ENCODE measurements at regions not wholly inside any gene's neighbourhood (a gene's known extent, or its start where the extent isn't known, plus 50 kb on each side); places are given as distances from the start of the nearest gene placed in this dataset.

DNA sequence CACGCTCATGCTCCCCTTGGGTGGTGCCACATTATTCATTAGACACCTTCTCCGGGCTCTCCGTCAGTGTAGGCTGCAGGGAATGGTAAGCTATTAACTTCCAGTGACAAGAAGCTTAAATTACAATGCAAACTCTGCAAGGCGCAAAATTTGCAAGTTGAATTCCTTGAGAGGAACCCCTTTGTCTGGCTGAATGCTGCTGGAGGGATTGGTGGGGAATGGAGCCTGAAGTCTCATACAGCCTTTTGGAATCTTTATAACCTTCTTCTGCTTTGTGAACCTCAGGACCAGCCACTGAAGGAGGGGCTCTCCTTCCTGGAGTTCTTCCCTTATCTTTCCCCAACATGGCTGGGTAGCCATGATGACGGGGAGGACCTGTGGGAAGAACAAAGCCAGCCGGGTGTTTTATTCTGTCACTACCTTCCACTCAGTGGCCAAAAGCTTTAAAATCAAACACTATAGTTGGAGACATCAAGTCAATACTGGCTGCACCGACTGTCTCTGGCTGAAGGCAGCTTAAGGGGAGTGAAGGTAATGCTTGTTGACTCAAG, 220.9 kb upstream of the EPHA4 start:
- TF ChIP-seq, protein P1, sequence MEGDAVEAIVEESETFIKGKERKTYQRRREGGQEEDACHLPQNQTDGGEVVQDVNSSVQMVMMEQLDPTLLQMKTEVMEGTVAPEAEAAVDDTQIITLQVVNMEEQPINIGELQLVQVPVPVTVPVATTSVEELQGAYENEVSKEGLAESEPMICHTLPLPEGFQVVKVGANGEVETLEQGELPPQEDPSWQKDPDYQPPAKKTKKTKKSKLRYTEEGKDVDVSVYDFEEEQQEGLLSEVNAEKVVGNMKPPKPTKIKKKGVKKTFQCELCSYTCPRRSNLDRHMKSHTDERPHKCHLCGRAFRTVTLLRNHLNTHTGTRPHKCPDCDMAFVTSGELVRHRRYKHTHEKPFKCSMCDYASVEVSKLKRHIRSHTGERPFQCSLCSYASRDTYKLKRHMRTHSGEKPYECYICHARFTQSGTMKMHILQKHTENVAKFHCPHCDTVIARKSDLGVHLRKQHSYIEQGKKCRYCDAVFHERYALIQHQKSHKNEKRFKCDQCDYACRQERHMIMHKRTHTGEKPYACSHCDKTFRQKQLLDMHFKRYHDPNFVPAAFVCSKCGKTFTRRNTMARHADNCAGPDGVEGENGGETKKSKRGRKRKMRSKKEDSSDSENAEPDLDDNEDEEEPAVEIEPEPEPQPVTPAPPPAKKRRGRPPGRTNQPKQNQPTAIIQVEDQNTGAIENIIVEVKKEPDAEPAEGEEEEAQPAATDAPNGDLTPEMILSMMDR (IDR thresholded peaks at IDR 0.05): no peak
- no peak for TF ChIP-seq POLR2A (IDR thresholded peaks at IDR 0.05)
